HepG2 (cell line): ENCODE measurements at regions not wholly inside any gene's neighbourhood (a gene's known extent, or its start where the extent isn't known, plus 50 kb on each side); places are given as distances from the start of the nearest gene placed in this dataset.

Experiments
- ATAC-seq: fragments of 200-7000 bp; cut with Tn5 transposase; 3 replicates; pipeline ENCODE4 v1.9.1; 2020; ENCODE audit warnings: mild to moderate bottlenecking, moderate library complexity
- BruUV-seq: library from RNA; stranded (reverse); fragments of 400-500 nt; replicated peaks from 2 replicates; lab custom pipeline; 2021; lab: Mats Ljungman, UMichigan
- CTCF ChIA-PET: fragments of 300-600 bp; formaldehyde crosslinking; extraction: SDS; loops from one replicate; lab custom pipeline; 2021; ENCODE audit warnings: low total read pairs, inconsistent platforms, low intra/inter-chr PET ratio; lab: Yijun Ruan, JAX
- POLR2A ChIA-PET: fragments of 350-600 bp; sonication (Branson Sonifier 250); formaldehyde crosslinking; loops from one replicate; lab custom pipeline; 2020; ENCODE audit warnings: antibody characterized with exemption, inconsistent platforms; lab: Yijun Ruan, JAX
- DNase-seq: peaks from one replicate; pipeline ENCODE4 v3.0.0-alpha.2; 2015; ENCODE audit warnings: low spot score
- FAIRE-seq: peaks from 3 replicates; lab custom pipeline; 2011; peaks lifted over from hg19 to GRCh38; lab: Jason Lieb, UNC
- H2AFZ ChIP-seq: one replicate; pipeline ENCODE4 v1.6.1; 2011; ENCODE audit warnings: low read length, inconsistent platforms
- H3K27ac ChIP-seq: fragments of 300-600 bp; 3 replicates; pipeline ENCODE4 v1.8.0; 2011; ENCODE audit warnings: mixed run types, mild to moderate bottlenecking, mixed read lengths, low read length, inconsistent platforms; ENCODE audit not compliant: insufficient read depth; ENCODE audit errors: extremely low read length
- H3K27me3 ChIP-seq, 2 experiments: fragments of 200-600 bp in 1 of 2; 2 replicates in 1 of 2; 3 replicates in 1 of 2; pipeline versions ENCODE4 v1.6.0 to v1.8.0; 2011; ENCODE audit warnings: low read length in 2 of 2, mild to moderate bottlenecking in 2 of 2, moderate library complexity in 2 of 2, inconsistent platforms in 1 of 2; ENCODE audit not compliant: insufficient read depth in 2 of 2, control insufficient read depth in 1 of 2
- H3K36me3 ChIP-seq, 2 experiments: fragments of 200-600 bp in 1 of 2; replicated peaks in 1 of 2; 2 replicates in 1 of 2; 3 replicates in 1 of 2; pipeline versions ENCODE4 v1.5.1 to v1.8.0; 2011; ENCODE audit warnings: low read length in 2 of 2, inconsistent platforms in 1 of 2; ENCODE audit not compliant: insufficient read depth in 2 of 2, control insufficient read depth in 1 of 2
- H3K4me1 ChIP-seq: 2 replicates; pipeline ENCODE4 v1.5.1; 2012; ENCODE audit warnings: low read length, inconsistent platforms; ENCODE audit not compliant: insufficient read depth
- H3K4me2 ChIP-seq: 2 replicates; pipeline ENCODE4 v1.6.0; 2011; ENCODE audit warnings: low read depth, low read length, inconsistent platforms
- H3K4me3 ChIP-seq, 3 experiments: fragments of 200-600 bp in 1 of 3; sonication (generic), shearing (Covaris generic) in 1 of 3; replicated peaks in 1 of 3; 2 replicates each; pipeline ENCODE4 v1.5.1; 2011 to 2016; ENCODE audit warnings: low read length in 3 of 3, inconsistent platforms in 2 of 3, low read depth in 2 of 3, mild to moderate bottlenecking in 2 of 3, control low read depth in 1 of 3, mixed read lengths in 1 of 3; ENCODE audit not compliant: insufficient read depth in 1 of 3
- H3K79me2 ChIP-seq: one replicate; pipeline ENCODE4 v1.6.1; 2011; ENCODE audit warnings: low read length, inconsistent platforms; ENCODE audit not compliant: insufficient read depth
- H3K9ac ChIP-seq: 2 replicates; pipeline ENCODE4 v1.6.0; 2011; ENCODE audit warnings: mild to moderate bottlenecking, low read depth, low read length, inconsistent platforms; ENCODE audit not compliant: insufficient read depth
- H3K9me3 ChIP-seq: 2 replicates; pipeline ENCODE4 v1.5.1; 2012; ENCODE audit warnings: mild to moderate bottlenecking, low read length
- H4K20me1 ChIP-seq: 2 replicates; pipeline ENCODE4 v1.6.0; 2011; ENCODE audit warnings: inconsistent platforms, mild to moderate bottlenecking, low read length, moderate library complexity; ENCODE audit not compliant: insufficient read depth
- ADNP ChIP-seq: sonication (generic); formaldehyde crosslinking; IDR thresholded peaks from 2 replicates; pipeline ENCODE4 v1.4.0; 2020; ENCODE audit warnings: missing genetic modification reagents
- ATF5 ChIP-seq: sonication (generic); formaldehyde crosslinking; IDR thresholded peaks from 2 replicates; pipeline ENCODE4 v1.4.0; 2020; ENCODE audit warnings: mild to moderate bottlenecking, low read depth, missing genetic modification reagents
- HOXD1 ChIP-seq: sonication (generic); formaldehyde crosslinking; IDR thresholded peaks from 2 replicates; pipeline ENCODE4 v1.5.0; 2020; ENCODE audit warnings: missing genetic modification reagents
- MLLT10 ChIP-seq: sonication (generic); formaldehyde crosslinking; IDR thresholded peaks from 2 replicates; pipeline ENCODE4 v1.4.0; 2020; ENCODE audit warnings: missing genetic modification reagents
- MTA1 ChIP-seq: sonication (generic); formaldehyde crosslinking; IDR thresholded peaks from 2 replicates; pipeline ENCODE4 v1.4.0; 2020; ENCODE audit warnings: missing genetic modification reagents, mild to moderate bottlenecking, borderline replicate concordance
- NRL ChIP-seq: sonication (generic); formaldehyde crosslinking; IDR thresholded peaks from 2 replicates; pipeline ENCODE4 v1.5.0; 2020; ENCODE audit warnings: missing genetic modification reagents, mild to moderate bottlenecking, moderate library complexity, borderline replicate concordance
- PATZ1 ChIP-seq: sonication (generic); formaldehyde crosslinking; IDR thresholded peaks from 2 replicates; pipeline ENCODE4 v1.4.0; 2020; ENCODE audit warnings: missing genetic modification reagents
- PHF8 ChIP-seq: sonication (generic); formaldehyde crosslinking; IDR thresholded peaks from 2 replicates; pipeline ENCODE4 v1.5.0; 2020; ENCODE audit warnings: missing genetic modification reagents
- PITX1 ChIP-seq: sonication (generic); formaldehyde crosslinking; IDR thresholded peaks from 2 replicates; pipeline ENCODE4 v1.5.1; 2020; ENCODE audit warnings: mild to moderate bottlenecking, missing genetic modification reagents
- RBM22 ChIP-seq: fragments of 200-400 bp; formaldehyde crosslinking; optimal IDR thresholded peaks from 2 replicates; pipeline ENCODE3; 2017; ENCODE audit warnings: mild to moderate bottlenecking, low read length, moderate library complexity
- SP140L ChIP-seq: sonication (generic); formaldehyde crosslinking; IDR thresholded peaks from 2 replicates; pipeline ENCODE4 v1.4.0; 2020; ENCODE audit warnings: missing genetic modification reagents, borderline replicate concordance
- ZBTB25 ChIP-seq: IDR thresholded peaks from 2 replicates; pipeline ENCODE4 v1.6.1; 2018; ENCODE audit warnings: missing genetic modification reagents
- ZNF263 ChIP-seq: sonication (generic); formaldehyde crosslinking; IDR thresholded peaks from 2 replicates; pipeline ENCODE4 v1.4.0; 2020; ENCODE audit warnings: missing genetic modification reagents
- ZNF326 ChIP-seq: sonication (generic); formaldehyde crosslinking; IDR thresholded peaks from 2 replicates; pipeline ENCODE4 v1.4.0; 2020; ENCODE audit warnings: missing genetic modification reagents, borderline replicate concordance
- ZNF331 ChIP-seq: sonication (generic); formaldehyde crosslinking; IDR thresholded peaks from 2 replicates; pipeline ENCODE4 v1.4.0; 2020; ENCODE audit warnings: missing genetic modification reagents
- ZNF383 ChIP-seq: sonication (generic); formaldehyde crosslinking; IDR thresholded peaks from 2 replicates; pipeline ENCODE4 v1.4.0; 2020; ENCODE audit warnings: missing genetic modification reagents, mild to moderate bottlenecking, borderline replicate concordance
- ZNF773 ChIP-seq: sonication (generic); formaldehyde crosslinking; IDR thresholded peaks from 2 replicates; pipeline ENCODE4 v1.4.0; 2020; ENCODE audit warnings: missing genetic modification reagents, borderline replicate concordance
- WGBS: methylation state at CpG from one replicate; pipeline ENCODE4 v1.1.6; 2017; ENCODE audit warnings: low lambda C conversion rate; 5-methylcytosine and 5-hydroxymethylcytosine counted together
- in situ Hi-C: cut with HindIII; loops from 2 replicates; pipeline ENCODE4 v1.10.0; 2017; ENCODE audit warnings: low pct_unique_long_range_greater_than_20kb; ENCODE audit not compliant: extremely low pct_ligation_motif_present
- intact Hi-C: fragments of 100-400 bp; cut with micrococcal nuclease; formaldehyde crosslinking; loops from one replicate; pipeline ENCODE4 v1.10.0; 2022; ENCODE audit not compliant: unreplicated experiment

GRCh38 chr1:59193443-59194093, 103.3 kb upstream of the FGGY start:
- no peak for FAIRE-seq
- Histone ChIP-seq H3K9me3 (peaks cover 5% of the 10 kb centered on the region; the same call in 1 of the 2 replicates), H3K36me3 (no peaks in the 10 kb centered on the region), H3K4me1 (peaks cover 17% of the 10 kb centered on the region), H3K79me2 (no peaks in the 10 kb centered on the region), H3K4me2 (no peak overlapping the region), H4K20me1 (no peaks in the 10 kb centered on the region), H3K4me3 (no peak overlapping the region), H3K27ac (no peak overlapping the region), H3K27me3 (no peaks in the 10 kb centered on the region; a peak in 1 of 5 replicates), H3K9ac (no peak overlapping the region), H2AFZ (no peak overlapping the region)
- BruUV-seq, result no TSS peak
- POLR2A ChIA-PET, result no interaction called here
- 60% methylated on average over 4 of the region's 4 CpGs for WGBS
- intact Hi-C loops, result no loop called here
- TF ChIP-seq ZNF326 (CRISPR knock-in tag) (no peak), NRL (CRISPR knock-in tag) (no peak), ZNF331 (CRISPR knock-in tag) (no peak), HOXD1 (CRISPR knock-in tag) (no peak), SP140L (CRISPR knock-in tag) (no peak), MTA1 (CRISPR knock-in tag) (no peak), RBM22 (no peak), ADNP (CRISPR knock-in tag) (no peak), PHF8 (CRISPR knock-in tag) (no peak), ZBTB25 (CRISPR knock-in tag) (no peak), ZNF773 (CRISPR knock-in tag) (no peak), MLLT10 (CRISPR knock-in tag) (no peak), ZNF263 (CRISPR knock-in tag) (no peak), PATZ1 (CRISPR knock-in tag) (no peak), ATF5 (no peak), PITX1 (CRISPR knock-in tag) (no peak), ZNF383 (CRISPR knock-in tag) (no peak)
- CTCF ChIA-PET, result no interaction called here
- in situ Hi-C loops, result no loop called here
- no peak for ATAC-seq
- no peak for DNase-seq
